Prostate gland (tissue), 2 donors: ENCODE measurements at regions not wholly inside any gene's neighbourhood (a gene's known extent, or its start where the extent isn't known, plus 50 kb on each side); places are given as distances from the start of the nearest gene placed in this dataset.

Source experiments
- DNase-seq: peaks from one replicate; pipeline ENCODE4 v3.0.0-alpha.2; 2019; ENCODE audit warnings: low spot score
- H3K27ac ChIP-seq, 2 donors: fragments of 200-600 bp; sonication (generic); 2 replicates each; pipeline ENCODE4 v1.5.1; 2017 to 2019
- H3K27me3 ChIP-seq: fragments of 200-600 bp; sonication (generic); replicated peaks from 2 replicates; pipeline ENCODE4 v1.5.1; 2019; ENCODE audit not compliant: insufficient read depth
- H3K36me3 ChIP-seq, 2 donors: fragments of 200-600 bp; sonication (generic); 1 replicate in 1 of 2; 2 replicates in 1 of 2; pipeline versions ENCODE4 v1.5.1 to v1.8.1; 2017 to 2019
- H3K4me1 ChIP-seq: fragments of 200-600 bp; sonication (generic); replicated peaks from 2 replicates; pipeline ENCODE4 v1.5.1; 2019
- H3K4me3 ChIP-seq, 2 donors: fragments of 200-600 bp; sonication (generic); 2 replicates each; pipeline ENCODE4 v1.5.1; 2017 to 2019
- H3K9me3 ChIP-seq: fragments of 200-600 bp; sonication (generic); 2 replicates; pipeline ENCODE4 v1.5.1; 2017
- CTCF ChIP-seq, 4 experiments: fragments of 200-600 bp in 2 of 4; fragments of 450-650 bp in 2 of 4; sonication (generic) in 2 of 4; IDR thresholded peaks; 1 replicate in 3 of 4; 2 replicates in 1 of 4; pipeline ENCODE4 v1.5.1; 2016 to 2019; ENCODE audit warnings: antibody characterized with exemption in 4 of 4, mild to moderate bottlenecking in 2 of 4, moderate library complexity in 2 of 4
- POLR2A ChIP-seq: fragments of 450-650 bp; IDR thresholded peaks from one replicate; pipeline ENCODE4 v1.6.1; 2016; ENCODE audit warnings: antibody characterized with exemption, mild to moderate bottlenecking
- POLR2AphosphoS5 ChIP-seq: sonication (generic); formaldehyde crosslinking; IDR thresholded peaks from one replicate; pipeline ENCODE4 v1.6.1; 2017; ENCODE audit warnings: antibody characterized with exemption
- WGBS: methylation state at CpG from one replicate; pipeline ENCODE4 v1.1.5; 2018; 5-methylcytosine and 5-hydroxymethylcytosine counted together
- intact Hi-C: fragments of 100-400 bp; cut with DNase I; formaldehyde crosslinking; loops from one replicate; pipeline ENCODE4 v1.14.2; 2022

- no peak overlapping the region for H3K27ac ChIP-seq
- TF ChIP-seq POLR2A (no peak), POLR2AphosphoS5 (no peak), CTCF (IDR thresholded peaks at IDR 0.05) (no peak)
- H3K36me3 ChIP-seq, result no peaks in the 10 kb centered on the region
- no peaks in the 10 kb centered on the region for H3K4me1 ChIP-seq
- no peaks in the 10 kb centered on the region for H3K27me3 ChIP-seq
- intact Hi-C loops, result no loop called here
- DNase-seq, result no peak
- H3K9me3 ChIP-seq, result no peaks in the 10 kb centered on the region
- no peak overlapping the region for H3K4me3 ChIP-seq
- WGBS, result 54% methylated on average over 4 of the region's 4 CpGs
Measured at GRCh38 chr13:52903320-52903719, 54.9 kb upstream of the PCDH8 start.

DNA sequence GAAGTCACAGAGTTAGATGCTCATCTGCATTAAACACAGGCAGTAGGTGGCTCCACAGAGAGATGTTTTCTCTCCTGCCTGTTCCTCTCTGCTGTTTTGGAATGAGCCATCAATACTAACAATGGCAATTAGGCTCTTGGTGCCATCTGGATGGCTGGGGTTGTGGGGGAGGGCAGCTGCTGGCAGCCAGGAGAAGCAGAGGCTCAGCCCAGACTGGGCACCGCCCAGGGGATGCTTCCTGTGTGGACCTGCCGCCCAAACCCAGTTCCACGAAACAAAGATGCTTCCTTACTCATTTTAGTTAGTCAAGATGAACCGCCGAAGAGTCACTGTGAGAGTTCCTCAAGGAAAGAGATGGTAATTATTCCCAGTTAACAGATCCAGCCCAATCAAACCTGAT lies 50.8 kb upstream of the PCDH8 start:
- H3K4me3 ChIP-seq, result no peak overlapping the region
- no peak overlapping the region for H3K27ac ChIP-seq
- no peaks in the 10 kb centered on the region for H3K27me3 ChIP-seq
- no peak for DNase-seq
- H3K4me1 ChIP-seq, result no peaks in the 10 kb centered on the region
- no peaks in the 10 kb centered on the region for H3K36me3 ChIP-seq
- TF ChIP-seq CTCF (IDR thresholded peaks at IDR 0.05) (no peak), POLR2A (no peak), POLR2AphosphoS5 (no peak)
- intact Hi-C loops, result no loop called here
- H3K9me3 ChIP-seq, result no peaks in the 10 kb centered on the region
- 92% methylated on average over 5 of the region's 5 CpGs for WGBS
